ENCODE measurements at regions not wholly inside any gene's neighbourhood (a gene's known extent, or its start where the extent isn't known, plus 50 kb on each side); places are given as distances from the start of the nearest gene placed in this dataset.
"Not testable (repeated sequence)": the region's sequence is repeated elsewhere in the genome, so short reads cannot be mapped to it uniquely, and the experiment has no call there.

- not testable (repeated sequence) for DNase-seq
Measured at GRCh38 chr20:39725513-39725912, 763.4 kb downstream of the DHX35 start.

GRCh38 chr20:39719293-39719692, 757.1 kb downstream of the DHX35 start:
- DNase-seq = no peak

DNA sequence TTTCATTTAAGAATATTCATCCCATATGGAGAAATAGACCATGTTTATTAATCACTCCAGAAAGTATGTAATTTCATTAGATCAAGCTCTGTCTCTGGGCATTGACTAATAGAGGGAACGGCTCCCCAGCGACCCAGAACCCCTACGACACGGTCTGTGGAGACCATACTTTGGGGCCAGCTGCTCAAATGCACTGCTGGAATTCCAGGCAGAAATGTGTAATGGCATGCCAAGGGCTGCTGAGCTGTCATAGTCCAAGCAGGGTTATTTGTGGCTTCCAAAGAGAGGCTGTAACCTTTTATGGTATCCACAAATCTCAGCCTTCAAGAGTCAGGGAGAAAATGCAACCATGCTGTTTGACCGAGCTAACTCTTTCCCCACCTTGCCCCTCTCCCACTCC, 755.8 kb downstream of the DHX35 start:
- DNase-seq = no peak

DNA sequence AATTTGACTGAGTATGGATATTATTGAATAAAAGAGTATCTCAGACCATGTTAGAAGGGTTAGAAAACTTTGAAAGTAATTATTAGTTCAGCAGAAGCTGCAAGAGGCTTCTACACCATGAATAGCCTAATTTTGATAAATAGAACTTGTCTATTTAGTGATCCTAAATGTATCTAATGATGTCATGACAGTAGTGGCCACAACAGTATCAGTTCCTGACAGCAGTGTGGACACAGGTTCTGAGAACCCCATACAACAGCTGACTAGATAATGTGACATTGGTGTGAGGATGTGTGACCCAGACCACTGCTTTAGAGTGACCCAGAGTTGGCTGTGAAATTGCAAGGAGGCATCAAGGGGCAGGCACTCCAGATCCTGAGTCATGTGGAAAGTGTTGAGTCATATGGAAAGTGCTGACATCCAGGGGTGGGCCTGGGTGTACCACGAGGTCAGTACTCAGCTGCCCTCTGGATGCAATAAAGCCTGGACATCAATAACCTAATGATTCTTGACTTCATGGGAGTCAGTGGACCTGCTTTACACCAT, 754.7 kb downstream of the DHX35 start:
- DNase-seq = no peak

GRCh38 chr20:39713076-39713840, 751.1 kb downstream of the DHX35 start:
- no peak for DNase-seq

GRCh38 chr20:39706184-39706663, 744.1 kb downstream of the DHX35 start:
- DNase-seq = no peak

GRCh38 chr20:39705032-39705431, 742.9 kb downstream of the DHX35 start:
- DNase-seq = no peak

GRCh38 chr20:39703357-39703756, 741.2 kb downstream of the DHX35 start:
- not testable (repeated sequence) for DNase-seq

DNA sequence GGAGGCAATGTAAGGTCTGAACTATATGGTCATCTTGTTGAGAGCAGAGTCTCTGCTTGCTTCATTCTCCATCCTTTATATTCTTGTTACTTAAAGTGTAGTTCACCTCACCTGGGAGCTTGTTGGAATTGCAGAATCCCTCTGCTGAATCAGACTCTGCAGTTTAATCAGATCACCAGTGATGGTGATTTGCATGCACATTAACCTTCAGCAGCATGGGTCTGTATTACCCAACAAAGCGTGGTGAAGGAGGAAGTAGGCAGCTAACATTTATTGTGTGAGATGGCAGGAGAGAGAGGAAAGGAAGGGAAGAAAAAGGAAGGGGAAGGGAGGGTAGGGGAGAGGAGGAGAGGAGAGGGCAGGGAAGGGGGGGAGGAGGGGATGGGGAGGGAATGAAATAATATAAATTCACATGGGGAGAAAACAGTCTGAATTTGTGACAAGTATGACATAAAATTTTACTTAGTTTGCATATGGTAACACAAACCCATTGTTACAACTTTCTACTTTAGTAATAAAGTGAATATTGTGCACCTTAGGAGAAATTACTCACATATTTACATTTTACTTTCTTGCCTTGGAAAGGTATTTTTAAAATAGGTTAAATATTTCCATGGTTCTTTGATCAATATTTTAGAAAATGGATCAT, 740.7 kb downstream of the DHX35 start:
- DNase-seq = no peak

DNA sequence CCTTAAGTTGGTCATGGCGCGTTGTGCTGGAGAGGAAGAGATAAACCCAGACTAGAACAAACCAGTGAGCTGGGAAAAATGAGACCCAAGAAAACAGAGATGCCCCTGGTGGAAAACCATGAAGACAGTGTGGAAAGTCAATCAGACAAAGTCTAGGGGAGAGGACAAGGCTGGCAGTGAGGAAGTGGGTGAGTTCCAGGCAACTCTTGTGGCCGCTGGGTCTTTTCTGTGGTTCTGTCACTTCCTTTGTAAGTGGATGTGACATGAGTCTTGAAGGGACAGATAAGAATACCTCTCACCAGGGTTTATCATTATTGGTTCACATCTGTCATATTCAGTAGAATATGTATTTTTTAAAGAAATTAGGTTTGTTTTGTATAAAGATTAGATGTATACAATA, 738.4 kb downstream of the DHX35 start:
- no peak for DNase-seq

DNA sequence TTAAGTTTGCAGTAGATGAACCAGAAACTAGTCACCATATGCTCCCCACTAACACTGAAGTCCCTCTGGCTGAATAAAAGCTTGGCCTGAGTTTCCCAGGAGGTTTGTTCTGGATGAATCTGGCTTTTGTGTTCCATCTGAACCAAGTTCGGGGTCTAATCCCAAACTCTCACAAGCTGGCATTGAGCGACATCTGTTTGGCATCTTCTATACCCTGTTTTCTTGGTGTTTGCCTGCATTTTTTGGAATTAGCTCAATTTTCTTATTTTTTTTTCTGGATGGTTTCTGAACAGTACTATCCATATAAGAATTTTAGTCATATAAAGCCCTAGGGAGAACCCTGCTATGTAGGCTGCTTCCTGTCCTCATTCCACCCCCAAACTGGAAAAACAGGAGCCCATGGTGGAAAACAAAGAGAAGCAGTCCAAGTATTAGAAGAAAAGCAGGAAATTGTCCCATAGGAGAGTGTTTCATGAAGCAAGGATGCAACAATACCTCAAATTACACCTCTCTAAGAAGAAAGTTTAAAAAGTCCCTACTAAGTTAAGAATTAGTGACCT, 737.1 kb downstream of the DHX35 start:
- DNase-seq = no peak

DNA sequence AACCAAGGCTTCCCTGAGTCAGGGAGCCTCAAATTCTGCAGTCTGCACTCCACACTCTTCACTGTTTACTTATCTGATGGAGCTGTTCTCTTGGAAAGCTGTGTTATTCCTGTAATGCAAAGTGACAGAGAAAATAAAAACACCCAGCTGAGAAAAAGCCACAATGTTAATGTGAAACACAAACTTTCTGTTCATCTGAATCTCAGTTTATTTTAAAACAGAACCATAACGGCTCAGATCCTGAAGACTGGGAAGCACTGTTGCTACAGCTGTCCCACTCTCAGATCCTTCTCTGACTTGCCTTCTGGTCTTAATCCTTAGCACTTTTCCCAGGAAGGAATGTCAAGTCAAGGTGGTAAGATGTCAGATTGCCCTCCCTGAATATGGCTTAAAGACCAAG, 736.6 kb downstream of the DHX35 start:
- DNase-seq = no peak

- no peak for DNase-seq
Measured at GRCh38 chr20:39691151-39691862, 729.2 kb downstream of the DHX35 start.

GRCh38 chr20:39676857-39677391, 714.8 kb downstream of the DHX35 start:
- no peak for DNase-seq

DNA sequence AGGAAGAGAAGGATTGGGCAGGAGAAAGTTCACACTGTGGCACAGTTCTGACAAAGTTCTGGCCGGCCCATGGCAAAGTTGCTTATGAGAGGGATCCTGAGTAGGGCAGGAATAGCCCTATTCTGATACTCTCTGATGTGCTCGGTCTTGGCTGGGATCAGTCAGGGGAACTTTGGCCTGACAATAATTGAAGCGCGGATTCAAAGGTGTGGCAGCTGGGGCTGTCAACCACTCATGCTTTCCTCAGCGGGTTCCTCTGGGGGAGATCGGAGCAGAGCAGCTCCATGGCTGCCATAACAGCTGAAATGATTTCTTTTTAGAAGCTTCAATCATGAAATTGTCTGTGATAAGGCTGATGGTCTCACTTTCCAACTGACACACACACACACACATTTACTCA, 714.1 kb downstream of the DHX35 start:
- DNase-seq = no peak

- DNase-seq = no peak
Measured at GRCh38 chr20:39674842-39675241, 712.7 kb downstream of the DHX35 start.

DNA sequence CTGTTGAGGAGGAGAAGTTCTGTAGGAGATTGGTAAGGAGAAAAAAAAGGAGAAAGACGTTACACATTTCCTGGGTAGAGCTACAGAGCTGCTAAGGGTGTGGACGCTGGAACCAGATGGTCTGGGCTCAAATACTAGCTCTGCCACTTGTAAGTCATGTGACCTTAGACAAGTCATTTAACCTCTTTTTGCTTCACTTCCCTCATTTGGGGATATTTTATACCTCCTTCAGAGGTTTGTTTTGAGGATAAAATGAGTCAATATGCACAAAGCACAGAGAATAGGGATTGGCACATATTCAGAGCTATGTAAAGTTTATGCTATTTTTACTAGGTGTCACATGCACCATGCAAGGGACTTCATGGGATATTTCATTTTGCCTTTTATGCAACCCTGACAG, 708.8 kb downstream of the DHX35 start:
- DNase-seq = no peak

GRCh38 chr20:39669659-39670058, 707.5 kb downstream of the DHX35 start:
- no peak for DNase-seq

GRCh38 chr20:39668038-39668437, 705.9 kb downstream of the DHX35 start:
- DNase-seq = no peak

GRCh38 chr20:39661833-39662232, 699.7 kb downstream of the DHX35 start:
- DNase-seq = no peak

DNA sequence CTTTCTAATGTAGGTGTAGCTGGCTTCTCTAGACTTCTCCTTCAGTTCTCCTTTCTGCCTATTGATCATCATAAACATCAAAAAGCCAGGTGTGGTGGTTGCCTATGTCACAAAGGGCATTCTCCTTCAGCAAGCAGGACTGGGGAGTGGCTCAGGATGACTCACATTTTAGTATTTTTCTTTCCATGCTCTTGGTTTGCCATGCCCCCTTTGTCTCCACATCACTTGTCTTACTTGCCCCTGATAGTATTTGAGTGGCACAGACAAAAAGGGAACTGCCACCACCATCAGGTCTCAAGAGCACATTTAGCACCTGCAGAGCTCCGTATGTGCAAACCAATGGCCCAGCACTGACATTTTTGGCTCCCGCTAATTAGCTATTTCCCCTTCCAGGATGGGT, 698.8 kb downstream of the DHX35 start:
- no peak for DNase-seq

- no peak for DNase-seq
Measured at GRCh38 chr20:39660226-39660625, 698.1 kb downstream of the DHX35 start.
